GM18867 (cell line): ENCODE measurements at regions not wholly inside any gene's neighbourhood (a gene's known extent, or its start where the extent isn't known, plus 50 kb on each side); places are given as distances from the start of the nearest gene placed in this dataset.
"Not testable (repeated sequence)": the region's sequence is repeated elsewhere in the genome, so short reads cannot be mapped to it uniquely, and the experiment has no call there.

Experiments
- ATAC-seq: cut with Tn5 transposase; IDR thresholded peaks from one replicate; pipeline ENCODE4 v1.9.1; 2021; ENCODE audit warnings: mild to moderate bottlenecking, moderate library complexity; ENCODE audit not compliant: unreplicated experiment

- not testable (repeated sequence) for ATAC-seq
These were observed 388.0 kb downstream of the TFAP2B start for GRCh38 chr6:51206686-51207085.

- ATAC-seq, result no peak
These were observed 391.0 kb downstream of the TFAP2B start for GRCh38 chr6:51209651-51210050.

GRCh38 chr6:51213811-51214210, 395.1 kb downstream of the TFAP2B start:
- no peak for ATAC-seq

- no peak for ATAC-seq
These were observed 395.8 kb downstream of the TFAP2B start for GRCh38 chr6:51214442-51214841.

GRCh38 chr6:51218181-51218580, 399.5 kb downstream of the TFAP2B start:
- no peak for ATAC-seq

GRCh38 chr6:51224580-51225240, 406.0 kb downstream of the TFAP2B start:
- ATAC-seq, result not testable (repeated sequence)

- no peak for ATAC-seq
These were observed 422.7 kb downstream of the TFAP2B start for GRCh38 chr6:51241376-51241775.

GRCh38 chr6:51249798-51250197, 431.1 kb downstream of the TFAP2B start:
- ATAC-seq, result no peak

GRCh38 chr6:51250317-51250716, 431.6 kb downstream of the TFAP2B start:
- no peak for ATAC-seq

- ATAC-seq, result no peak
These were observed 439.3 kb downstream of the TFAP2B start for GRCh38 chr6:51257938-51258337.

- ATAC-seq, result no peak
These were observed 441.3 kb downstream of the TFAP2B start for GRCh38 chr6:51260003-51260402.

- no peak for ATAC-seq
These were observed 443.0 kb downstream of the TFAP2B start for GRCh38 chr6:51261691-51262090.

GRCh38 chr6:51265426-51265825, 446.8 kb downstream of the TFAP2B start:
- no peak for ATAC-seq

- no peak for ATAC-seq
These were observed 447.9 kb downstream of the TFAP2B start for GRCh38 chr6:51266604-51267003.

- no peak for ATAC-seq
These were observed 450.0 kb downstream of the TFAP2B start for GRCh38 chr6:51268666-51269065.

GRCh38 chr6:51269876-51270275, 451.2 kb downstream of the TFAP2B start:
- no peak for ATAC-seq

- no peak for ATAC-seq
These were observed 452.9 kb downstream of the TFAP2B start for GRCh38 chr6:51271615-51272014.

GRCh38 chr6:51273228-51273961, 454.7 kb downstream of the TFAP2B start:
- ATAC-seq, result no peak

GRCh38 chr6:51277474-51277873, 458.8 kb downstream of the TFAP2B start:
- no peak for ATAC-seq

- no peak for ATAC-seq
These were observed 463.4 kb downstream of the TFAP2B start for GRCh38 chr6:51282026-51282425.

- no peak for ATAC-seq
These were observed 465.2 kb downstream of the TFAP2B start for GRCh38 chr6:51283723-51284355.

- no peak for ATAC-seq
These were observed 467.2 kb downstream of the TFAP2B start for GRCh38 chr6:51285876-51286275.
